ENCODE measurements at regions not wholly inside any gene's neighbourhood (a gene's known extent, or its start where the extent isn't known, plus 50 kb on each side); places are given as distances from the start of the nearest gene placed in this dataset.

DNA sequence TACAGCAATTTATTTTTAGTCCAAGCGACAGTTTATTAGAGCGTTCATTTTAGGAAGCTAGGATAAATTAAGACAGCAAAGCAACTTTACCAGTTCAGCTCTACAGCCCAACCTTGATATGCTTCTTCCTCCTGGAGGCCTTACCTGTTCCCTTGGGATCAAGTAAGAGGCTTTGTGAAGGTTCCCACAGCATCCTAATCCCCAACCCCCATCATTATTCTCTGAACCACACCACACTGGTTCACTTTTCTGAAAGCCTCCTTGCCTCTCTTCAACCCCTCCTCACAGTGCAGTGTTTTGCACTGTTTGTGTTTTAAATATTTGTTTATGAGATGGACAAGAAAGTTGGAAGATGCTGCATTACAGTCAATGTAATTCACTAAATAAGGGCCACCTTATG, 126.3 kb upstream of the CXADR start:
- Histone ChIP-seq H3K4me3 (ENCODE audit: low read depth, low read length, poor library complexity, severe bottlenecking) (no peak overlapping the region), H3K27ac (ENCODE audit: low read depth, low read length, poor library complexity, severe bottlenecking) (no peak overlapping the region), H3K4me1 (ENCODE audit: insufficient read depth, low read length, poor library complexity, severe bottlenecking) (no peaks in the 10 kb centered on the region), H3K36me3 (ENCODE audit: insufficient read depth, low read length, poor library complexity, severe bottlenecking) (no peaks in the 10 kb centered on the region), H3K27me3 (replicated peaks; ENCODE audit: insufficient read depth, low read depth, low read length, poor library complexity) (no peaks in the 10 kb centered on the region), H3K9me3 (ENCODE audit: low read depth, low read length, poor library complexity, severe bottlenecking) (no peaks in the 10 kb centered on the region)
- intact Hi-C loops (cut with micrococcal nuclease; ENCODE audit: unreplicated experiment) = loop anchor here (5.0 to 10.0 kb wide), 3 partner anchors 126 to 518 kb away; partner anchors contain the start of gene CXADR
- CTCF ChIA-PET = interaction anchor here (0.9 to 2.6 kb wide), 5 partner anchors 11 to 273 kb away, joined by 3 to 55 read pairs (median 5); no protein-coding TSS in a partner anchor
- TF ChIP-seq, protein P1, sequence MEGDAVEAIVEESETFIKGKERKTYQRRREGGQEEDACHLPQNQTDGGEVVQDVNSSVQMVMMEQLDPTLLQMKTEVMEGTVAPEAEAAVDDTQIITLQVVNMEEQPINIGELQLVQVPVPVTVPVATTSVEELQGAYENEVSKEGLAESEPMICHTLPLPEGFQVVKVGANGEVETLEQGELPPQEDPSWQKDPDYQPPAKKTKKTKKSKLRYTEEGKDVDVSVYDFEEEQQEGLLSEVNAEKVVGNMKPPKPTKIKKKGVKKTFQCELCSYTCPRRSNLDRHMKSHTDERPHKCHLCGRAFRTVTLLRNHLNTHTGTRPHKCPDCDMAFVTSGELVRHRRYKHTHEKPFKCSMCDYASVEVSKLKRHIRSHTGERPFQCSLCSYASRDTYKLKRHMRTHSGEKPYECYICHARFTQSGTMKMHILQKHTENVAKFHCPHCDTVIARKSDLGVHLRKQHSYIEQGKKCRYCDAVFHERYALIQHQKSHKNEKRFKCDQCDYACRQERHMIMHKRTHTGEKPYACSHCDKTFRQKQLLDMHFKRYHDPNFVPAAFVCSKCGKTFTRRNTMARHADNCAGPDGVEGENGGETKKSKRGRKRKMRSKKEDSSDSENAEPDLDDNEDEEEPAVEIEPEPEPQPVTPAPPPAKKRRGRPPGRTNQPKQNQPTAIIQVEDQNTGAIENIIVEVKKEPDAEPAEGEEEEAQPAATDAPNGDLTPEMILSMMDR (conservative IDR thresholded peaks at IDR 0.05; ENCODE audit: low read depth, low read length) = no peak
- no peak for TF ChIP-seq EZH2 (IDR thresholded peaks at IDR 0.05; ENCODE audit: borderline replicate concordance, low read depth, low read length, poor library complexity, severe bottlenecking)
- no TSS peak for BruUV-seq (replicated peaks)
- POLR2A ChIA-PET (ENCODE audit: low non-redundant PET) = no interaction called here
- no peak for DNase-seq (ENCODE audit: low spot score)

DNA sequence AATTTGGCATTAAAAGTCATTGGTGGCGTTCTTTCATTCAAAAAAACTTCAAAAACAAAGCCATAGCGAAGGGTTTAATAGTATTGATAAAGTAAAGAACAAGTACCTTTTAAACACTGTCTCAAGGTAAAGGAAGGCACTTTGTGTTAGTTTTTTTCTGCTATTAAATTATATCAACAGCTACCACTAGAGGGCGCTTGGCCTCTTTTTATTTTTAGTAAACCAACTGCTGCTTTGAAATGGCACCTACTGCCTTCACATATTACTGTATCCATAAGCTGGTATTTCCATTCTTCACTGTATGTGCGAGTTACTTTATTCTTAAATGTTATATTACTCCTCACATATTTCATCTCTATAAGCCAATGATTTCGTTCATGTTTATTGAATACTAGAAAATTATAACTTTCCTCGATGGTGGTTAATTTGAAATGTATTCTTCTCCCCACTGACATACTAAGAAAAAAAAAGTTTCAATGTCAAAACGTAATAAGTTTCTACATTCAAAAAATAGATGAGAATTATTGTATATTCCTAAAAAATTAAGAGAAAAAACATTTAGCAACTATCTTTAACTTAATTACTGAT, 125.7 kb upstream of the CXADR start:
- DNase-seq (ENCODE audit: low spot score) = peak; percentile 72
- Histone ChIP-seq H3K27me3 (replicated peaks; ENCODE audit: insufficient read depth, low read depth, low read length, poor library complexity) (no peaks in the 10 kb centered on the region), H3K4me3 (ENCODE audit: low read depth, low read length, poor library complexity, severe bottlenecking) (no peak overlapping the region), H3K4me1 (ENCODE audit: insufficient read depth, low read length, poor library complexity, severe bottlenecking) (no peaks in the 10 kb centered on the region), H3K36me3 (ENCODE audit: insufficient read depth, low read length, poor library complexity, severe bottlenecking) (no peaks in the 10 kb centered on the region), H3K9me3 (ENCODE audit: low read depth, low read length, poor library complexity, severe bottlenecking) (no peaks in the 10 kb centered on the region), H3K27ac (ENCODE audit: low read depth, low read length, poor library complexity, severe bottlenecking) (no peak overlapping the region)
- ChIA-PET CTCF (interaction anchor here (0.7 to 2.6 kb wide), 7 partner anchors 11 to 431 kb away, joined by 3 to 55 read pairs (median 4); no protein-coding TSS in a partner anchor), POLR2A (ENCODE audit: low non-redundant PET) (no interaction called here)
- intact Hi-C loops (cut with micrococcal nuclease; ENCODE audit: unreplicated experiment) = loop anchor here (1.0 to 10.0 kb wide), 4 partner anchors 125 to 518 kb away; partner anchors contain the start of gene CXADR
- BruUV-seq (replicated peaks) = no TSS peak
- TF ChIP-seq, protein P1 (conservative IDR thresholded peaks at IDR 0.05; ENCODE audit: low read depth, low read length) = peak; percentile 80
- no peak for TF ChIP-seq EZH2 (IDR thresholded peaks at IDR 0.05; ENCODE audit: borderline replicate concordance, low read depth, low read length, poor library complexity, severe bottlenecking)

DNA sequence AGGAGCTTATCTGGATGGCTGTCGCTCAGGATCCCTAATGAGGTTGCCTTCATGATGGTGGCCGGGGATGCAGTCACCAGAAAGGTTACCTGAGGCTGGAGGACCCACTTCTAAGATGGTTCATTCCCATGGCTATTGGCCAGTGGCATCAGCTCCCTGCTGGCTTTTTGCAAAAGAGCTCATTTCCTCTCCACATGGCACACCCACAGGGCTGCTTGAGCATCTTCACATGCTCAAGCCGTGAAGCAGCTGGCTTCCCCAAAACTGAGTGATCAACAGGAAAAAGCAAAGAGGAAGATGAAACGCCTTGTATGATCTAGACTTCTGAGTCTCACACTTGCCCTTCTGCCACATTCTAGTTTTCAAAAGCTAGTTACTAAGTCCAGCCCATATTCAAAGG, 124.6 kb upstream of the CXADR start:
- peak; percentile 19 for DNase-seq (ENCODE audit: low spot score)
- no peaks in the 10 kb centered on the region for H3K4me1 ChIP-seq (ENCODE audit: insufficient read depth, low read length, poor library complexity, severe bottlenecking)
- POLR2A ChIA-PET (ENCODE audit: low non-redundant PET) = no interaction called here
- no peaks in the 10 kb centered on the region for H3K27me3 ChIP-seq (replicated peaks; ENCODE audit: insufficient read depth, low read depth, low read length, poor library complexity)
- H3K4me3 ChIP-seq (ENCODE audit: low read depth, low read length, poor library complexity, severe bottlenecking) = no peak overlapping the region
- TF ChIP-seq, protein P1 (conservative IDR thresholded peaks at IDR 0.05; ENCODE audit: low read depth, low read length) = no peak
- TF ChIP-seq EZH2 (IDR thresholded peaks at IDR 0.05; ENCODE audit: borderline replicate concordance, low read depth, low read length, poor library complexity, severe bottlenecking) = no peak
- CTCF ChIA-PET = interaction anchor here (0.6 to 2.6 kb wide), 4 partner anchors 9 to 198 kb away, joined by 3 to 55 read pairs (median 4); no protein-coding TSS in a partner anchor
- intact Hi-C loops (cut with micrococcal nuclease; ENCODE audit: unreplicated experiment) = loop anchor here (5.0 to 10.0 kb wide), 3 partner anchors 124 to 517 kb away; partner anchors contain the start of gene CXADR
- no peaks in the 10 kb centered on the region for H3K36me3 ChIP-seq (ENCODE audit: insufficient read depth, low read length, poor library complexity, severe bottlenecking)
- no TSS peak for BruUV-seq (replicated peaks)
- H3K27ac ChIP-seq (ENCODE audit: low read depth, low read length, poor library complexity, severe bottlenecking) = no peak overlapping the region
- no peaks in the 10 kb centered on the region for H3K9me3 ChIP-seq (ENCODE audit: low read depth, low read length, poor library complexity, severe bottlenecking)

All from A673 (cell line).